ENCODE measurements at regions not wholly inside any gene's neighbourhood (a gene's known extent, or its start where the extent isn't known, plus 50 kb on each side); places are given as distances from the start of the nearest gene placed in this dataset.

DNA sequence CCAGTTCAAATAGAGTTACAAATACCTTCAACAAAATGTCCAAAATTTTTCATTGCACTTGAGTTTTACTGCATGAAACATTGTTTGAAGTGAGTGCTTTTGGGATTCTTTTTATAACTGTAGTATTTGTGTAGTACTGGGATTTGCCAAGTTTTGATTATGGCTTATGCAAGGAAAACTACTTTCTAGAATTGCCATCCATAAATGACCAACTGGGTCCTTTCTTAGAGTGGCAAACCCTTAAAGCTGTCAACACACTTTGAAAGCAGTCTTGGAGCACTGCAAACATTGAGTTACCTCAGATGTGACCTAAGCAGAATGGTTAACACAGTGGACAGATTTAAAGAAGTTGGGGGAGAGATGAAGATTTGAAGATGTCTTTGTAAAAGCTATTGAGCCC is 379.6 kb upstream of the ZNF608 start:
- H3K4me1 ChIP-seq (ENCODE audit: control insufficient read depth, insufficient read depth, low read length), result no peaks in the 10 kb centered on the region
- H3K27ac Mint-ChIP-seq, result no peak overlapping the region
- H3K27me3 Mint-ChIP-seq (ENCODE audit: insufficient read depth), result no peaks in the 10 kb centered on the region
- DNase-seq, result no peak
- H3K27me3 ChIP-seq (ENCODE audit: control insufficient read depth, insufficient read depth, low read length, poor library complexity, severe bottlenecking), result no peaks in the 10 kb centered on the region
- no peak overlapping the region for H3K9ac ChIP-seq (ENCODE audit: extremely low read depth, low read length, poor library complexity, severe bottlenecking)
- TF ChIP-seq, protein P1, sequence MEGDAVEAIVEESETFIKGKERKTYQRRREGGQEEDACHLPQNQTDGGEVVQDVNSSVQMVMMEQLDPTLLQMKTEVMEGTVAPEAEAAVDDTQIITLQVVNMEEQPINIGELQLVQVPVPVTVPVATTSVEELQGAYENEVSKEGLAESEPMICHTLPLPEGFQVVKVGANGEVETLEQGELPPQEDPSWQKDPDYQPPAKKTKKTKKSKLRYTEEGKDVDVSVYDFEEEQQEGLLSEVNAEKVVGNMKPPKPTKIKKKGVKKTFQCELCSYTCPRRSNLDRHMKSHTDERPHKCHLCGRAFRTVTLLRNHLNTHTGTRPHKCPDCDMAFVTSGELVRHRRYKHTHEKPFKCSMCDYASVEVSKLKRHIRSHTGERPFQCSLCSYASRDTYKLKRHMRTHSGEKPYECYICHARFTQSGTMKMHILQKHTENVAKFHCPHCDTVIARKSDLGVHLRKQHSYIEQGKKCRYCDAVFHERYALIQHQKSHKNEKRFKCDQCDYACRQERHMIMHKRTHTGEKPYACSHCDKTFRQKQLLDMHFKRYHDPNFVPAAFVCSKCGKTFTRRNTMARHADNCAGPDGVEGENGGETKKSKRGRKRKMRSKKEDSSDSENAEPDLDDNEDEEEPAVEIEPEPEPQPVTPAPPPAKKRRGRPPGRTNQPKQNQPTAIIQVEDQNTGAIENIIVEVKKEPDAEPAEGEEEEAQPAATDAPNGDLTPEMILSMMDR (conservative IDR thresholded peaks at IDR 0.05), result no peak
- no peak overlapping the region for H3K4me3 ChIP-seq (ENCODE audit: low read length)
- H3K36me3 Mint-ChIP-seq (ENCODE audit: low read depth), result no peaks in the 10 kb centered on the region
- H3K36me3 ChIP-seq (ENCODE audit: control insufficient read depth, insufficient read depth, low read length), result no peaks in the 10 kb centered on the region
- no peak overlapping the region for H3K4me3 Mint-ChIP-seq
- H3K27ac ChIP-seq (ENCODE audit: low read depth, low read length), result no peak overlapping the region
- no peaks in the 10 kb centered on the region for H3K9me3 ChIP-seq (ENCODE audit: control insufficient read depth, low read length)
- H3K4me1 Mint-ChIP-seq, result peaks cover 6% of the 10 kb centered on the region
- H3K9me3 Mint-ChIP-seq, result no peaks in the 10 kb centered on the region

DNA sequence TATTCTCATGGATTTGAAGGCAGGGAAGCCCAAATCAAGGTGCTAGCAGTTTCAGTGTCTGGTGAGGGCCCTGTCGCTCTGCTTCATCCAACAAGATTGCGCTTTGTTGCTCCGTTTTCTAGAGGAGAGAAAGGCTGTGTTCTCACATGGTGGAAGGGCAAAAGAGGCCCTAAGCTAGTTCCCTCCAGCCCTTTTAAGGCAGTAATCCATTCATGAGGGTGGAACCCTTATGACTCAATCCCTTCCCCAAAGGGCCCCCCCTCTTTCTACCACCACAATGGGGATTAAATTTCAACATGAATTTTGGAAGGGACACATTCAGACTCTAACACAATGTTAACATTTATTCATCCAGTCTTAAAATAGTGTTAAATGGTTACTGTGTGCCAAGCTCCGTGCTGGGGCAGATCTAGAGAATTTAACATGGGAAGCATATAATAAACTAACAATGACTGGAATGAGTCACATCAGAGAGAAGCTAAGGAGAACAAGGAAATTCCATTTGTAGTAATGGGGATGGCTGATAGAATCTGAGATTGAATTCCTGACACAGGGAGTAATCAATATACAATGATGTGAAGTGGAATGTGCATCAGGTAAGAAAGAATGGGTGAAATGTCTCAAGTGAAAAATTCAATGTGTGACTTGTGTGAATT is 382.8 kb upstream of the ZNF608 start:
- Histone ChIP-seq H3K9me3 (ENCODE audit: control insufficient read depth, low read length) (no peaks in the 10 kb centered on the region), H3K27ac (ENCODE audit: low read depth, low read length) (no peak overlapping the region), H3K4me3 (ENCODE audit: low read length) (no peak overlapping the region), H3K36me3 (ENCODE audit: control insufficient read depth, insufficient read depth, low read length) (no peaks in the 10 kb centered on the region), H3K4me1 (ENCODE audit: control insufficient read depth, insufficient read depth, low read length) (peaks cover 3% of the 10 kb centered on the region), H3K9ac (ENCODE audit: extremely low read depth, low read length, poor library complexity, severe bottlenecking) (no peak overlapping the region), H3K27me3 (ENCODE audit: control insufficient read depth, insufficient read depth, low read length, poor library complexity, severe bottlenecking) (no peaks in the 10 kb centered on the region)
- peaks cover 8% of the 10 kb centered on the region for H3K4me1 Mint-ChIP-seq
- no peak overlapping the region for H3K4me3 Mint-ChIP-seq
- DNase-seq, result no peak
- H3K36me3 Mint-ChIP-seq (ENCODE audit: low read depth), result no peaks in the 10 kb centered on the region
- no peaks in the 10 kb centered on the region for H3K27me3 Mint-ChIP-seq (ENCODE audit: insufficient read depth)
- no peak overlapping the region for H3K27ac Mint-ChIP-seq
- WGBS, 2 experiments (ENCODE audit: insufficient coverage in 1 of 2, insufficient read length in 1 of 2), result 99 to 100% methylated on average over 2 to 4 of the region's 4 CpGs
- peaks cover 1% of the 10 kb centered on the region for H3K9me3 Mint-ChIP-seq
- TF ChIP-seq, protein P1 (conservative IDR thresholded peaks at IDR 0.05), result no peak

DNA sequence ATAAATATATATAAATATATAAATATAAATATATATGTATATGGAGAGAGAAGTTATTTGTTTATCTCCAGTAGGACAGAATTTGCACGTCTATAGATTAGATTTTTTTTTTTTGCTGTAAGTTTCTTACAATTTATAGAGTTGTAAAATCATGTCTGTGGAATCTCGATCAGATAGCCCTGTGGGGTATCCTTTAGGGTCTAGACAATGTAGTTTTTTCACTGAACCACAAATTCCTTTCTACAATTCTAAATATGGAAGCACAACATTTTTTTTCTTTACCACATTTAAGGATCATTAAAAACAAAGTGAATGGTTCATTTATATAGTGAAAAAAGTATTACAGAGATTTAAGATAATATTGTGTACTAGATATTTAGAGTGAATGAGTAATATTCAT is 384.2 kb upstream of the ZNF608 start:
- Histone ChIP-seq H3K36me3 (ENCODE audit: control insufficient read depth, insufficient read depth, low read length) (no peaks in the 10 kb centered on the region), H3K9ac (ENCODE audit: extremely low read depth, low read length, poor library complexity, severe bottlenecking) (no peak overlapping the region), H3K4me1 (ENCODE audit: control insufficient read depth, insufficient read depth, low read length) (peaks cover 4% of the 10 kb centered on the region), H3K27ac (ENCODE audit: low read depth, low read length) (no peak overlapping the region), H3K4me3 (ENCODE audit: low read length) (no peak overlapping the region), H3K27me3 (ENCODE audit: control insufficient read depth, insufficient read depth, low read length, poor library complexity, severe bottlenecking) (no peaks in the 10 kb centered on the region), H3K9me3 (ENCODE audit: control insufficient read depth, low read length) (no peaks in the 10 kb centered on the region)
- TF ChIP-seq, protein P1 (conservative IDR thresholded peaks at IDR 0.05), result no peak
- no peaks in the 10 kb centered on the region for H3K27me3 Mint-ChIP-seq (ENCODE audit: insufficient read depth)
- peaks cover 1% of the 10 kb centered on the region for H3K9me3 Mint-ChIP-seq
- no peaks in the 10 kb centered on the region for H3K36me3 Mint-ChIP-seq (ENCODE audit: low read depth)
- H3K27ac Mint-ChIP-seq, result no peak overlapping the region
- no peak for DNase-seq
- 100% methylated on average over 1 to 2 of the region's 2 CpGs for WGBS, 2 experiments (ENCODE audit: insufficient coverage in 1 of 2, insufficient read length in 1 of 2)
- peaks cover 10% of the 10 kb centered on the region for H3K4me1 Mint-ChIP-seq
- no peak overlapping the region for H3K4me3 Mint-ChIP-seq
